ENCODE measurements at regions not wholly inside any gene's neighbourhood (a gene's known extent, or its start where the extent isn't known, plus 50 kb on each side); places are given as distances from the start of the nearest gene placed in this dataset.

DNA sequence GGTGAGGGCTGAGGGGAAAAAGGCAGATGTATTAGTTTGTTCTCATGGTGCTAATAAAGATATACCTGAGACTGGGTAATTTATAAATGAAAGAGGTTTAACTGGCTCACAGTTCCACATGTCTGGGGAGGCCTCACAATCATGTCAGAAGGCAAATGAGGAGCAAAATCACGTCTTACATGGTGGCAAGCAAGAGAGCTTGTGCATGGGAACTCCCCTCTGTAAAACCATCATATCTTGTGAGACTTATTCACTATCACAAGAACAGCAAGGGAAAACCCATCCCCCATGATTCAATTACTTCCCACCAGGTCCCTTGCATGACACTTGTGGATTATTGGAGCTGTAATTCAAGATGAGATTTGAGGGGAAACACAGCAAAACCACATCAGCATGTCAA lies 1220.9 kb downstream of the GALC start:
- dilution Hi-C loops (cut with HindIII; ENCODE audit: low sequenced_read_pairs, unreplicated experiment): no loop called here
- H3K9me1 ChIP-seq (ENCODE audit: insufficient read depth, low read length): no peaks in the 10 kb centered on the region
- CTCF ChIA-PET: interaction anchor here (0.6 kb wide), 1 partner anchor 1368 kb away, joined by 4 read pairs; no protein-coding TSS in a partner anchor

More for the DNA sequence above, 1220.9 kb downstream of the GALC start:
- intact Hi-C loops (cut with micrococcal nuclease) (no loop called here), in situ Hi-C loops (cut with MboI; ENCODE audit: low sequenced_read_pairs) (no loop called here)
- H3K4ac ChIP-seq (ENCODE audit: low read depth, low read length): no peak overlapping the region
- no peaks in the 10 kb centered on the region for H3K4me1 ChIP-seq (ENCODE audit: control insufficient read depth, insufficient read depth, low read length)
- H3K9me3 ChIP-seq (ENCODE audit: control insufficient read depth, insufficient read depth, low read length): no peaks in the 10 kb centered on the region
- H2BK5ac ChIP-seq (ENCODE audit: low read depth, low read length, poor library complexity, severe bottlenecking): no peak overlapping the region
- no peak for TF ChIP-seq MAZ (IDR thresholded peaks at IDR 0.05; ENCODE audit: borderline replicate concordance, low read depth, low read length)
- no peak for TF ChIP-seq RAD21 (IDR thresholded peaks at IDR 0.05; ENCODE audit: low read length)
- TF ChIP-seq CEBPB (IDR thresholded peaks at IDR 0.05; ENCODE audit: low read depth, low read length): no peak
- TF ChIP-seq RFX5 (IDR thresholded peaks at IDR 0.05; ENCODE audit: low read depth, low read length): no peak
- no peak for TF ChIP-seq POLR2A (IDR thresholded peaks at IDR 0.05; ENCODE audit: low read depth, low read length)
- no peak for TF ChIP-seq BHLHE40 (IDR thresholded peaks at IDR 0.05; ENCODE audit: low read depth, low read length)
- no peak for TF ChIP-seq FOS (IDR thresholded peaks at IDR 0.05; ENCODE audit: low read depth, low read length)
- TF ChIP-seq SMC3 (IDR thresholded peaks at IDR 0.05; ENCODE audit: low read depth, low read length): no peak
- no peak for TF ChIP-seq MXI1 (IDR thresholded peaks at IDR 0.05; ENCODE audit: borderline replicate concordance, low read depth, low read length)
- TF ChIP-seq, protein P1, sequence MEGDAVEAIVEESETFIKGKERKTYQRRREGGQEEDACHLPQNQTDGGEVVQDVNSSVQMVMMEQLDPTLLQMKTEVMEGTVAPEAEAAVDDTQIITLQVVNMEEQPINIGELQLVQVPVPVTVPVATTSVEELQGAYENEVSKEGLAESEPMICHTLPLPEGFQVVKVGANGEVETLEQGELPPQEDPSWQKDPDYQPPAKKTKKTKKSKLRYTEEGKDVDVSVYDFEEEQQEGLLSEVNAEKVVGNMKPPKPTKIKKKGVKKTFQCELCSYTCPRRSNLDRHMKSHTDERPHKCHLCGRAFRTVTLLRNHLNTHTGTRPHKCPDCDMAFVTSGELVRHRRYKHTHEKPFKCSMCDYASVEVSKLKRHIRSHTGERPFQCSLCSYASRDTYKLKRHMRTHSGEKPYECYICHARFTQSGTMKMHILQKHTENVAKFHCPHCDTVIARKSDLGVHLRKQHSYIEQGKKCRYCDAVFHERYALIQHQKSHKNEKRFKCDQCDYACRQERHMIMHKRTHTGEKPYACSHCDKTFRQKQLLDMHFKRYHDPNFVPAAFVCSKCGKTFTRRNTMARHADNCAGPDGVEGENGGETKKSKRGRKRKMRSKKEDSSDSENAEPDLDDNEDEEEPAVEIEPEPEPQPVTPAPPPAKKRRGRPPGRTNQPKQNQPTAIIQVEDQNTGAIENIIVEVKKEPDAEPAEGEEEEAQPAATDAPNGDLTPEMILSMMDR (conservative IDR thresholded peaks at IDR 0.05; ENCODE audit: low read depth, low read length): no peak
- no peak for TF ChIP-seq NFE2L2 (IDR thresholded peaks at IDR 0.05; ENCODE audit: low read depth, low read length)
- TF ChIP-seq, protein P2, sequence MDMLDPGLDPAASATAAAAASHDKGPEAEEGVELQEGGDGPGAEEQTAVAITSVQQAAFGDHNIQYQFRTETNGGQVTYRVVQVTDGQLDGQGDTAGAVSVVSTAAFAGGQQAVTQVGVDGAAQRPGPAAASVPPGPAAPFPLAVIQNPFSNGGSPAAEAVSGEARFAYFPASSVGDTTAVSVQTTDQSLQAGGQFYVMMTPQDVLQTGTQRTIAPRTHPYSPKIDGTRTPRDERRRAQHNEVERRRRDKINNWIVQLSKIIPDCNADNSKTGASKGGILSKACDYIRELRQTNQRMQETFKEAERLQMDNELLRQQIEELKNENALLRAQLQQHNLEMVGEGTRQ (IDR thresholded peaks at IDR 0.05; ENCODE audit: low read depth, low read length): no peak
- TF ChIP-seq, protein P3, sequence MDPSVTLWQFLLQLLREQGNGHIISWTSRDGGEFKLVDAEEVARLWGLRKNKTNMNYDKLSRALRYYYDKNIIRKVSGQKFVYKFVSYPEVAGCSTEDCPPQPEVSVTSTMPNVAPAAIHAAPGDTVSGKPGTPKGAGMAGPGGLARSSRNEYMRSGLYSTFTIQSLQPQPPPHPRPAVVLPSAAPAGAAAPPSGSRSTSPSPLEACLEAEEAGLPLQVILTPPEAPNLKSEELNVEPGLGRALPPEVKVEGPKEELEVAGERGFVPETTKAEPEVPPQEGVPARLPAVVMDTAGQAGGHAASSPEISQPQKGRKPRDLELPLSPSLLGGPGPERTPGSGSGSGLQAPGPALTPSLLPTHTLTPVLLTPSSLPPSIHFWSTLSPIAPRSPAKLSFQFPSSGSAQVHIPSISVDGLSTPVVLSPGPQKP (IDR thresholded peaks at IDR 0.05; ENCODE audit: borderline replicate concordance, low read depth, low read length): no peak
- no peak for TF ChIP-seq CHD1 (IDR thresholded peaks at IDR 0.05; ENCODE audit: low read depth, low read length)
- no peak for TF ChIP-seq RCOR1 (IDR thresholded peaks at IDR 0.05; ENCODE audit: insufficient replicate concordance, low read length)
- TF ChIP-seq MAFK (IDR thresholded peaks at IDR 0.05; ENCODE audit: low read depth, low read length): no peak
- H3K23ac ChIP-seq (ENCODE audit: low read depth, low read length): no peak overlapping the region
- no peak overlapping the region for H4K8ac ChIP-seq (ENCODE audit: low read depth in 2 of 2, low read length in 2 of 2)
- no peak overlapping the region for H3K9ac ChIP-seq (ENCODE audit: low read depth, low read length)
- no peaks in the 10 kb centered on the region for H3K79me1 ChIP-seq (ENCODE audit: low read depth in 1 of 2, low read length in 2 of 2)
- no peak overlapping the region for H3K4me2 ChIP-seq (ENCODE audit: low read depth, low read length)
- H4K91ac ChIP-seq (ENCODE audit: insufficient read depth, low read depth, low read length): no peak overlapping the region
- no peak overlapping the region for H3K4me3 ChIP-seq (ENCODE audit: insufficient read depth, low read depth, low read length)
- no peak overlapping the region for H4K5ac ChIP-seq (ENCODE audit: low read depth, low read length)
- no peak overlapping the region for H3K18ac ChIP-seq (ENCODE audit: low read depth, low read length)
- no peak overlapping the region for H2AK5ac ChIP-seq (ENCODE audit: low read depth, low read length)
- no TSS peak for BruUV-seq (replicated peaks)
- no peak overlapping the region for H3K27ac ChIP-seq (ENCODE audit: insufficient read depth, low read length)
- no peak overlapping the region for H2BK15ac ChIP-seq (ENCODE audit: low read depth, low read length)
- no peak overlapping the region for H2AFZ ChIP-seq (replicated peaks; ENCODE audit: low read length, poor library complexity)
- no peak overlapping the region for H3K14ac ChIP-seq (replicated peaks; ENCODE audit: low read depth, low read length)
- DNase-seq (no peak), ATAC-seq (ENCODE audit: low read depth) (no peak)
- no peaks in the 10 kb centered on the region for H4K20me1 ChIP-seq (ENCODE audit: insufficient read depth, low read length)
- H3K36me3 ChIP-seq (ENCODE audit: control insufficient read depth, insufficient read depth, low read length): no peaks in the 10 kb centered on the region
- peak overlapping the region; percentile 32; the same call in 1 of the 2 replicates for H2BK20ac ChIP-seq (ENCODE audit: low read depth, low read length)
- H3K27me3 ChIP-seq (ENCODE audit: control insufficient read depth, insufficient read depth, low read length): no peaks in the 10 kb centered on the region
- WGBS, 2 experiments (ENCODE audit: extremely low coverage in 2 of 2, insufficient read length in 1 of 2): no CpG with 5 or more reads among the region's 1 CpG
- H2AK9ac ChIP-seq (replicated peaks; ENCODE audit: low read depth, low read length, poor library complexity): no peak overlapping the region
- no peak overlapping the region for H2BK120ac ChIP-seq (ENCODE audit: low read depth, low read length)
- H3K56ac ChIP-seq (ENCODE audit: extremely low read depth, insufficient read depth, low read length): no peak overlapping the region; the same call in 1 of the 2 replicates
- POLR2A ChIA-PET (ENCODE audit: unreplicated experiment): no interaction called here

Measured in IMR-90 (cell line).